ENCODE measurements at regions not wholly inside any gene's neighbourhood (a gene's known extent, or its start where the extent isn't known, plus 50 kb on each side); places are given as distances from the start of the nearest gene placed in this dataset.
A peak's percentile ranks its signal among the peaks of the same experiment; 100 is the strongest.
"Not testable (repeated sequence)": the region's sequence is repeated elsewhere in the genome, so short reads cannot be mapped to it uniquely, and the experiment has no call there.

DNA sequence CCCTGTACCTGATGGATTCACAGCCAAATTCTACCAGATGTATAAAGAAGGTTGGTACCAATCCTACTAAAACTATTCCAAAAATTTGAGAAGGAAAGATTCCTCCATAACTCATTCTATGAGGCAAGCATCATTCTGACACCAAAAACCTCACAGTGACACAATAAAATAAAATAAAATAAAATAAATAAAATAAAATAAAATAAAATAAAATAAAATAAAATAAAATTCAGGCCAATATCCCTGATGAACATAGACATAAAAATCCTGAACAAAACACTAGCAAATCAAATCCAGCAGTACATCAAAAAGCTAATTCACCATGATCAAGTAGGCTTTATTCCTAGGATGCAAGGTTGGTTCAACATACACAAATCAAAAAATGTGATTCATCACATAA, 108.1 kb downstream of the PROX1 start:
- not testable (repeated sequence) for DNase-seq

DNA sequence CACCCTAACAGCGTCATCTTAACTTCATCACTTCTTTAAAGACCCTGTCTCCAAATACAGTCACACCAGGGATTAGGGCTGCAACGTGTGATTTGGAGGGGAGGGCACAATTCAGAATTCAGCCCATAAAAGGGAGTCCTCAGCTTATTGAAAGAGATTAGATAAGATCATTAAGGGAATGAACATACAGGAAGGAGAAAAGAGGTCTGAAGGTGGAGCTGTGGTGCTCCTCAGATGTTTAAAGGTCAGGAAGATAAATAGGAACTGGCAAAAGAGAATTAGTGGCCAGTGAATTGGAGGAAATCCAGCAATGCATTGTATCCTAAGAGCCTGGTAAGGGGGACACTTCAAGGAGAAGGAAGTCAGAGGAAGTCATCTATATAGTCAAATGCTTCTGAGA, 113.5 kb downstream of the PROX1 start:
- no peak for DNase-seq

DNA sequence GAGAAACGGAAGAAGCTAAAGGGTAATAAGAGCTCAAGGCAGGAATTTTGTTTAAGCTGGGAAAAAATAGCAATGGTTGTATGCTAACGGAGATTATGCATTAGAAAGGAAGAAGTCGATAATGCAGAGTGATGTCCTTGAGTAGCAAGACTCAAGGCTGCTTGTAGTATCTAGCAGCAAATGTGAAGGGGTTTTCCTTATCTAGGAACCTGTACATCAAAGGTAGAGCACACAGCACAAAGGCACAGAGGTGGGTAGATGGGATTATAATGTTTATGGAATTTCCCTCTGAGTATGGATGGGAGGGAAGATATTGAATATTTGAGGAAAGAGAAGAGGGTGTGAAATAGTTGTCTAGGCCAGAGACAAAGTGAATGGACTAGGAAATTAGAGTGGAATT, 114.1 kb downstream of the PROX1 start:
- no peak for DNase-seq

DNA sequence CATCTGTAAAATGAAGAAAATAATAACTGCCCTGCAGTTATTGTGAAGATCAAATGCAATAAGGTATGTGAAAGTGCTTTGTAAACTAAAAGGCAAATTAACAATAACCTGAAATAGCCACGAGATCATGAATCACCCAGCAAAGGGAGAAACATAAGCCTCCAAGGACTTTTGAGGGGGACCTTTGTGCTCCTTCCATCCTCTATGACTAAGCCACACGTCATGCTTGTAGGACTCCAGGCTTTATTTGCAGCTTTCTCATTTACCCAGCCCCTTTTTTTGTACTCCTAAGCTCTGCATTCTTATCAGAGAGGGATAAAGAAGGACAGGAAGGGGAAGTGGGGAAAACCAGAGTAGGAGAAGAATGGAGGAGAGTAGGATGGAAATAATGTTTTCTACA, 115.1 kb downstream of the PROX1 start:
- peak; percentile 72 for DNase-seq

DNA sequence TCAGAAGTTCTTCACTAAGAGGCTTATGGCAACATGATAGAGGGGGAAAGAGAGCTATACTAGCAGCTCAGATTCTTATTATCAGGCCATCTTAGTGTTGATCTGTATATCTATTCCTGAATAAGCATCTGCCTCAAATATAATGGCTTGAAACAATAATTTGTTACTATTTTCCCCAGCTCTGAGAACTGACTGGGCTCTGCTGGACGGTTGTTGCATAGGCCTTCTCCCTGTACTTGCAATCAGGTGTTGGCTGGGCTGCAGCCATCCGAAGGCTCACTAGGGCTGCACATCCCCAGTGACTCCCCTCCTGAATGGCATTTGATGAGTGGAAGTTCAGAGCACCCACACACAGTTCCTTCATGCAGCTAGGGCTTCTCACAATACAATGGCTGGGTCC, 116.0 kb downstream of the PROX1 start:
- DNase-seq: no peak

DNA sequence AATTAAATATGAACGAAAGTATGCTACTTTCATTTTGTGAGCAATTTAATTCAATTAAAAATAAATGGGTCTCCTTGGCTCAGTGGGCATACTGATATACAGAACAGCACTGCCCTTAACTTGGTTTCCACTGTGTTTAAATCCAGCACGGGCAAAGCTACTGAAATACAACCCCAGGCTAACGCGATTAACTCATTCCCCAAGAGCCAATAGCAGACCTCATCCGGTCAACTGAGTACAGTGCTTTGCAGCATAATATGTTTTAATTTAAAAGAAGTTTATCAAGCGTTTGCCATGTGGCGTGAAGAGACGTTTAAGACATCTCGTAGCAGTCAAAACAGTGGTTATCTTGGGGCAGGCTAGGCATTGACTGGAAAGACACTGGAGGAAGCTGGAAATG, 118.6 kb downstream of the PROX1 start:
- DNase-seq: no peak

DNA sequence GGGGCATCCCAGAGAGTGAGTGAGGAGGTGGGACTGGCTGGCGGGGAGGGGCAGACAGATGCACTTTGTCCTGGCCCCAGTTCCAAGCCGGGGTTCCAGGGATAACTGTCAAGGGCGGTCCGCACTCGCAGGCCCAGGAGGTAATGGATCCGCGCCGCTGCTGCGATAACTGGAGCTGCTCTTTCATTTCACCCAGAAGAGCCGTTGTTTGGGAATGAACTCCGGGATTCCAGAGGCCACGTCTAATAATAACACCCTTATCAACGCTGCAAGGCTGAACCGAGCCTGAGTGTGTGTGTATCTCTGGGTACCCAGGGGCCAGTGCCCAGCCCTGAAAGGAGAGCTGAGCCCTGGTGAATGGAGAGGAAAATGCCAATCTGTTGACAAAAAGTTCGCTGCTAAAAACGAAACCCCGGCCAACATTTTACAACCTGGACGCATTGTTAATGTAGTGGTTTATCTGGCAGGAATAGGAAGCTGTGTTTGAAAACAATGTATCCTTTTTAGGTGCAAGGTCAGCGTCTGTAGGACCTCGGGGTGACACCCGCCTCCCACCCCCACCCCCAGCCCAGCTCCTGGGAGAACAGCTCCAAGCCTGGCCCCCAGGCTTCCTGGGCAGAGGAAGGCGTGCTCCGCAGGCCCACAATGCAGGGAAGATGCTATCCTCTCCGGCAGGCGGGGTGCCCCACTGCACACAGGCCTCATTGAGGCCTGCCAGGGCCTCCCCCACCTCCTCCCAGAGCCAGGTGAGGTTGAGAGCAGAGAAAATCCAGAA, 119.7 kb downstream of the PROX1 start:
- DNase-seq: no peak

DNA sequence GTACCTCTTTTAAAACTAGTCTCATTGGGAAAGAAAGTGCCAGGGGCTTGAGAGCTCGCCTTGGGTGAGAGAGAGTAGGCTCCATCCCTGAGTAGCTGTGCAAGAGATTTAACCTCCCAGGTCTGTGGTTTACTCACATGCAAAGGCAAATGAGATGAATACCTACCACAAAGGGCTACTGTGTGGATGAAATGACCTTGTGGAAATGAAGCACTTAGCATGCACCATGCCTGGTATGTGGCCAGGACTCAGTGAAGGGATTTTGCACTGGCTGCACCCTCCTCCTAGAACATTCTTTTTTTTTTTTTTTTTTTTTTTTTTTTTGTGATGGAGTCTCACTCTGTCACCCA, 120.3 kb downstream of the PROX1 start:
- DNase-seq: no peak

DNA sequence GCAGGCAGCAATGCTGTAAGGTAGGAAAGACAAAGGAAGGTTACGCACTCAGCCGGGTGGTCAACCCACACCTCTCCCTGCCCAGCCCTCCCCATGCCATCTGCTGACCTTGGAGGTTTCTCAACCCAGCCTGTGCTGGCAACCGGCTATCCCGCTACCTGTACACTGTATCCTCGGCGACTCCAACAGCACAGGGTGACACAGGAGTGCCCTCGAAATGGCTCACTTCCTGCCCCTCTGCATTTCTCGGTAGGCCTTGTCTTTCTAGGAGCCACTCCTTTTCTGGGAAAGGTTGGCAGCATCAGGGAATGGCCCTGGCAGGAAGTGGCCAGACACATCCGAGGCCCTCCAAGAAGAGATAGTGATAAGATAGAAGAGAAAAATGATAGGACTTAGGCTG, 124.0 kb downstream of the PROX1 start:
- DNase-seq: no peak

DNA sequence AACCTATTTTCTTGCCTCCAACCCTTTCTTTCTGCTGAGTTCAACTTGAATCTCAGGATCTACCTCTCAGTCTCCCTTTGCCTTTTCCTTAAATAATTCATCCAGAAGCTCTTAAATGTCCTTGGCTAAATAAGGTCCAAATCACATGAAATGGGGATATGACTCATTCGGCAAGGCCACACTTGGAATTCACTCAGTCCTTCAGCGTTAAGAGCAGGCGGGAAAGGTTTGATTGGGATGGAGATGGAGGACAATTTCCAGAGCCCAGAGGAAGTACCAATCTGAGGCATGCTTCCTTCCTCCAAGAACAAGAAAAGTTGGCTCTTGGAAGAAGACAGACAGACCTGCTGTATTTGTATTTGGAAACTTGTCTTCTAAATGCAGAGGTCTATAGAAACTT, 128.5 kb downstream of the PROX1 start:
- DNase-seq: no peak

DNA sequence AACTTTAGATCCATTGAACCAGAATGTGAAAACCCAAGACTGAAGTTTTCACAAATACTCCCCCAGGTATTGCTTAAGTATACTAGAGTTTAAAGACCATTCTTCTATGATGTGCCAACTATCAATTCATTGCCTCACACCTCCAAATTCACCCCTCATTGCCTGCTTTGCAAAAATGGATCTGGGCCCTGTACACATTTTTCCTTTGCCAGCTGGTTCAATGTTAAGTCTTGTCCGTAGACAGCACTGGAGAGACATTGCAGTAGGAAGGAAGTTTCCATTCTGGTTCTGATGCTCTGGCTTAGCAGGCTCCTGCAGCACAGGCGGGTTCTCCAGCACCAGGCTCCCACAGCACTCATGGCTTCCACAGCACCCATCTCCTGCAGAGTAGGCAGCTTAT, 130.0 kb downstream of the PROX1 start:
- no peak for DNase-seq

DNA sequence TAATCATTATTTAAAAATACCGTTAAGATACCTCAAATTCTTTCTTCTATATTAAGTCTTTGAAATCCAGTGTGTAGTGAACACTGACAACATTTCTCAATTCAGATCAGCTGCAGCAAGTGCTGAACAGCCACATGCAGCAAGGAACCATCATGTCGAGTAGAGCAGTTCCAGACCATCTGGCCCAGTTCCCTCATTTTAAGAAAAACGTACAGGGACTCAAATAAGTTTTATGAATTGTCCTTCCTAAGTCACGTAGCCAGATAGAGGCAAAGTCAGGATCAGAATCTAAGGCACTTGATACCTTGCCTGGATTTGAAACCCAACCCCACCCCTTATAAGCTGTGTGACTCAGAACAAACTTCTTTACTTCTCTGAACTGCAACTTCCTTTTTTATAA, 132.4 kb downstream of the PROX1 start:
- DNase-seq: no peak

DNA sequence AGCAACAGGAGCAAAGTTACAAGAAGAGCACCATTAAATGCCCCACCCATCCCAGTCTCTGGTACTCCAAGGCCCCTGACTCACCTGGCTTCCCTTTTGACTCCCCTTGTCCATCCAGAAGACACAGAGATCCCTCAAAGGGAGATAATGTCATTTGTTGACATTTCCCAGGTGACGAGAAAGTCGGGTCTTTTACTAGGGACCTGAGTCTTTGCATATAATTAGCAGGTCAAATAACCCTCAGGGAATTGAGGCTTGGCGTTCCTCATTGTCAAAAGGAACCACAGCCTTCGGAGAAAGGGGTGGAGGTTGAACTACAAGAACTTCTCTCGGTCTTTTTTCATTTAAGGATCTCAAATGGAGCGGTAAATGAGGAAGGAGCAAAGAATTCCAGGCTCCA, 133.2 kb downstream of the PROX1 start:
- no peak for DNase-seq

DNA sequence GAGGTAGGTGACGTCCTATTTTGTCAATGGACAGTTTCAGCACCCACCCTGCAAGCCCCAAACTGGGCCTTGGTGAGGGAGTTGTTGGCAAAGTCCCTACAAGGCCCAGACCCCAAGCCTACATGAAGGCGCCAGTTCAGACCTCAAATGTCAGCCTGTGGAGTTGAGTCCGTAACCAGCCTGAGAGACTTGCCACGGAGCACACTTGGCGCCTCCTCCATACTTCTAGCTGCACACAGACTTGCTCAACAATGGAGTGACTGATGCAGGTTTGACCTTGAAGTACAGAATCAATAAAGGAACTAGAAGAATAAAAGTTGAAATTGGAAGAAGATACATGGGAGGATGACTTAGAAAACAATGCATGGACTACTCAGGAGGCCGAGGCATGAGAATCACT, 134.3 kb downstream of the PROX1 start:
- DNase-seq: no peak

DNA sequence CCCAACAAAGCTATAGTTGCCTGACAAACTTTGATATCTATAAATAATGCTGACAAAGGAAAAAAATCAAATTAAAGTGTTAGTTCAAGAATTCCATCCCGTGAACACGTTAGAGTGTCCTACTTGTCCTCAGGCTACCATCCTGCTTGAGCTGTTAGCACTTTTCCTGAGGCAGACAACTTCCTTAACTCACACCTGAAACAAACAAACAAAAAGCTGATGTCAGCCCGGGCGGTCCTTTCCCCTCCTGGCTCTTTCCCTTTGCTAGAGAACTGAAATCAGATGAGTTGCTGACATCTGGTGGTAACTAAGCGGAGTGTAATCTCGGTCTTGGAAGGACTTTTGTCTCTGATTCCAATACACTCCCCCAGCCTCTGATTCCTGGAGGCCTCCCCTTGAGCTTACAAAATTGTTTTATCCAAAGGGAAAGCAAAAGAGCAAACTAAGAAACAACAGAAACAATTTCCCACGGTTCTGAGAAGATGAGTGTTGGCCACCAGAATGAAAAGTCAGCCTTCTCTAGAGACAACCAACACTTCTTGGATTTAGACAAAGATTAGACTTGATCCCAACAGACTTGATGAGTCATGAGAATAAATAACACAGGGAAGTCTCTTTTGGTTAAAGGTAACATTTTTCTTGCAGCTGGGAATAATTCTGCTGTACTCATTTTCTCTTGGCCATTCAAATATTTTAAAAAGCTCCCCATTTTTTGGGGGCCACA, 135.4 kb downstream of the PROX1 start:
- peak; percentile 52 for DNase-seq

DNA sequence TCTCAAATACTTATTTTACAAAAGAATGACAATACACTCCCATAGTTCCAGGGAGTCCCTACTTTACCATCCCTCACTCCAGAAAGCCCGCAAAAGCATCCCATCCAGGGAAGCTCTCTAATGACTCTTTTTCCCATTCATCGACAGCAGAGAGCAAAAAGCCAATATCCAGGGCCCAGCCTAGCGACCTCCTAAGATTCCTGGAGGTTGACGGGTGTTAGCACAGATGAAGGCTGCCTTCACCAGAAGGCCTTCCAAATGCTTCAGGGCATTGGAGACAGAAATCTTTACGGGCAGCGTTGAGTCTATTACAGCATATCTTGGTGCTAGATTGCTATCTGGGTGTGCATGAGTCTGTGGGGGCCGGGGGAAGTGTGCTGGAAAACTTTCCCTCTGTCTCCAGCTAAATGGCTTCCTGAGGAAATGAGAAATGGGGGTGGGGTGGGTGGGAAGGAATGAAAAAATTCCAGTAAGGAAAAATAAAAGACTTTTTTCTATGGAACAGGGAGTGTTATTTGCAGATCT, 136.6 kb downstream of the PROX1 start:
- no peak for DNase-seq

DNA sequence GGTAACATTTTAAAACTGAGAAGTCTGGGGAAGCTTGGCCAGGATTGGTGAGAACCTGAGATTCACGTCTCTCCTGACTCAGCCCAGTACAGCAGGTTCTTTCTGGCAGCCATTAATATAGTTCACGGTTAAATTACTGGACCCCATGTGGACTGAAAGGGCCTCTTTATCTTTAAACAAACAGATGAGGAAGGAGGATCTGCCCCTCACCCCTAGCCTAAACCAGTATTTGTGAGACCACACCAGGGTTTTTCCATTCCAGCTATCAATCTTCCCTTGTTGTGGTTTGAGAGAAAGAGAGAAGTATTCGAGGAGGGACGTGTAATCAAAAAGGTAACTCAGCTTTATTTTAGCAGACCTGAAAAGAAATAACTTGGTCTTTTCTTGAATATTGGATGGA, 137.1 kb downstream of the PROX1 start:
- DNase-seq: no peak

DNA sequence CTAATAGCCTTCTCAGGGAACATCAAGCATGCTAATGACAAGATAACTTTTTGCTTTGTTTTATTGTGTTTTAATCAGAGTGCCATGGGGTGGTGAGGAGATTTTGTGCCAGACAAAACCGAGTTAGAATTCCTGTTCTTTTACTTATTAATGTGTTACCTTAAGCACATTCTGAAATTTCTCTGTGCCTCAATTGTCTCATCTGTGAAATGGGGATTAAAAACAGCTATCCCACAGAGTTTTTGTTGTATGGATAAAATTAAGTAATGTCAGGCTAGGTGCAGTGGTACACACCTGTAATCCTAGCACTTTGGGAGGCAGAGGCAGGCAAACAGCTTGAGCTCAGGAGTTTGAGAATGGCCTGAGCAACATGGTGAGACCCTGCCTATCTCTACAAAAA, 138.0 kb downstream of the PROX1 start:
- DNase-seq: no peak

DNA sequence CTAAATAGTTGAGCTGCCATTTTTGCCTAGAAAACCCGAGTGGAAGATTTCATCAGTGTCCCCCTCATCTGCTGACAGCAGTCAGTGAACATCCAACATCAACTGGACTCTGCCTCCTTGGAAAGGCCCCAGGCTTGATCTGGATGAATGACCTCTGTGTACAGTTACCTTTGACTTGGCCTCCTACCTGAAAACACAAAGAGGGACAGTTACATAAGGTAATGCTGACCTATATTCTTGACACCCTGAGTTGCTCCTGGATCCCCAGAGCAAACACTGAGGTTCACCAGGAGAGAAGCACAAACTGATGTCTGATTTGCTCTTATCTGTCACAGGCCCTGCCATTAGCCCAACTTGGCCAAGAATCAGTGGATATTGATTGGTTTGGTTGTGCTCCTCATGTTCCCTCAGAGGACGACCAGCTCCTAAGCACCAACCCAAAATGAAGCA, 138.9 kb downstream of the PROX1 start:
- no peak for DNase-seq

DNA sequence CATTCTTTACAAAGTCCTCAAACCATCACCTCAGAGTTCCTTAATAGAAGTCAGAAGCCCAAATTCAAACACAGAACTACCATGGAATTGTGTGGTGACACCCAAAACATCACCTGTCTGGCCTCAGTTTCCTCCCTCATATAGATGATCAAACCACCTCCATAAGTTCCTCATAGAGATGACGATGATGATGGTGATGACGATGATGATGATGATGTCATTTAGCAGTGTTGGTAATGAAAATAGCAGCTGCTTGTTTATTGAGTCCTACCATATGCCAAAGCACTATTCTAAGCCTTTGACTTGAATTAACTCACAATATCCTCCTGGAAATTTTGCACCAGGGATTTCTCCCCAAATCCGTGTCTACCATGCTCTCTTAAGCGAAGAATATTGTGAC, 139.9 kb downstream of the PROX1 start:
- no peak for DNase-seq

DNA sequence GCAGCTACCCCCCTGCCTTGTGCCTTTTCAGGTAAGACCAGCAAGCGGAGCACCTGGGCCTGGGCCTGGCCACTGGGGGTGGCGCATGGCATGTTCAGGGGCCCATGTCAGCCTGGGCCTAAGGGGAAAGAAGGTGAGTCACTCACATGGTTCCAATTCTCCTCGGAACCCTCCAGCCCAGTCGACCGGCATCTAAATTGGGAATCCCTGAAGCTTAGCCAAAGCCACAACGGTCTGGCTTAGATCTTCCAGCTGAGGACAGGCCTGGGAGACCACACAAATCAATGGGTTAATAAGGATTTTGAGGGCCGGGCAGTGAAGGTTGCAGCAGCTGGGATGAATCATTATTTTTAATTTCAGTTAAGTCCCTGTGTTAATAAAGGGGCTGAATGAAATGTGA, 145.1 kb upstream of the SMYD2 start:
- peak; percentile 46 for DNase-seq

DNA sequence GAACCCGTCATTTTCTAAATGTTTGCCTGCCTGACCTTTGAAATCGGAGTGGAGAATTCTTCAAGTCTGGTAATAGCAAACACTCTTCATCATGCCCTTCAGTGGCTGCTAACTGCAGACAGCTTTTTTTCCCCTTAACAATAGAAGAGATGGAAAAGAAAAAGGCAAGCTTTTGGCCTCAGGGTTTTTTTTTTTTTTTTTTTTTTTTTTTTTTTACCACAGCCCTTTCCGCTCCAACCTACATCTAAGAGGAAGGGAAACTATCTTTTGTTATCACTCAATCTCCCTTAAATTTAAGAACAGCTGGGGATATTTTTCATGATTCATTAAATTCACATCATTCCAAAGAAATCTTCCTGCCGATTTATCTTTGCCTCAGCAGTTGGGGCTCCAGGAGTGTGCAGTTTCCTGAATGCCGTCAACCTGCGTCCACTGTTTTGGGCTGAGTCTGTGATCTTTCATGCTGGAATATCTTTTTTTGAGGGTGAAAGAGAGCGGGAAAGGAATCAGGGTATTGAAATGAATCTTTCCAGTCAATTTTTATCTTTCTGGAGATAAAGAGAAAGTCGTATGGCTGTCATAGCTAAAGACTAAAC, 144.5 kb upstream of the SMYD2 start:
- peak; percentile 7 for DNase-seq

DNA sequence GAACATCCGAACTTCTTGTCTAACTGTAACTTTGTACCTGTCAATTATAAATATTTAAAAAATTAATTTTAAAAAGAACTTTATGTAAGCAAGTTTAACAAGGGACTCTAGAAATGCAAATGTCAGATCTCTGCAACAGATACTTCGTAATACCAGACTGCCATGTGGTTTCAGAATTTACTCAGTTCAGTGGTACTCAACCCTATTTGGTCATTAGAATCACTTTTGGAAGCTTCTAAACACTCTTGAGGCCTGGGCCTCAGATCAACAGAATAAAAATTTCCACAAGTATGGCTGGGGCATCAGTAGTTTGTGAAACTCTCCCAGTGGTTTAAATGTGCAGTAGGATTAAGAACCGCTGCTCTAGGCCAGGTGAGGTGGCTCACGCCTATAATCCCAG, 139.5 kb upstream of the SMYD2 start:
- no peak for DNase-seq
